ENCODE measurements at regions not wholly inside any gene's neighbourhood (a gene's known extent, or its start where the extent isn't known, plus 50 kb on each side); places are given as distances from the start of the nearest gene placed in this dataset.

- ATAC-seq (ENCODE audit: low read depth) (no peak), DNase-seq (no peak)
- Mint-ChIP-seq H3K27me3 (no peaks in the 10 kb centered on the region), H3K4me3 (no peak overlapping the region), H3K27ac (no peak overlapping the region), H3K9me3 (ENCODE audit: insufficient read depth) (peaks cover 2% of the 10 kb centered on the region), H3K4me1 (no peaks in the 10 kb centered on the region)
- peaks cover 0 to 19% (median 0%) of the 10 kb centered on the region in 3 donors for H3K9me3 ChIP-seq (ENCODE audit: control extremely low read depth in 1 of 3, control insufficient read depth in 2 of 3, insufficient read depth in 1 of 3, low read length in 2 of 3)
- H3K27me3 ChIP-seq (replicated peaks in 1 of 4; ENCODE audit: control extremely low read depth in 1 of 4, control insufficient read depth in 3 of 4, insufficient read depth in 4 of 4, low read length in 3 of 4): no peaks in the 10 kb centered on the region
- intact Hi-C loops (cut with micrococcal nuclease): no loop called here
- no peak overlapping the region for H2AFZ ChIP-seq (ENCODE audit: insufficient read depth, low read depth, low read length, poor library complexity, severe bottlenecking)
- no peaks in the 10 kb centered on the region for H4K20me1 ChIP-seq (ENCODE audit: control insufficient read depth, insufficient read depth, low read length, poor library complexity, severe bottlenecking)
- H3K36me3 ChIP-seq (replicated peaks in 1 of 2; ENCODE audit: control extremely low read depth in 1 of 2, control insufficient read depth in 1 of 2, extremely low read depth in 1 of 2, insufficient read depth in 2 of 2, low read length in 1 of 2): no peaks in the 10 kb centered on the region
- H3K4me3 ChIP-seq (ENCODE audit: control extremely low read depth in 1 of 5, extremely low read depth in 1 of 5, insufficient read depth in 1 of 5, low read depth in 2 of 5, low read length in 4 of 5): no peak overlapping the region
- ChIA-PET POLR2A (no interaction called here), CTCF (no interaction called here)
- no peak overlapping the region for H3K27ac ChIP-seq (ENCODE audit: low read length in 2 of 2)
- no peak overlapping the region for H3K9ac ChIP-seq (ENCODE audit: low read length)
- H3K4me1 ChIP-seq (ENCODE audit: control insufficient read depth in 2 of 2, insufficient read depth in 2 of 2, low read length in 2 of 2): no peaks in the 10 kb centered on the region
- TF ChIP-seq CTCF (IDR thresholded peaks at IDR 0.05) (no peak), EZH2 (IDR thresholded peaks at IDR 0.05; ENCODE audit: borderline replicate concordance, insufficient read depth, low read depth, low read length, poor library complexity, severe bottlenecking) (no peak)
- no peaks in the 10 kb centered on the region for H3K79me2 ChIP-seq (ENCODE audit: control insufficient read depth, insufficient read depth, low read length)
- H3K4me2 ChIP-seq (replicated peaks; ENCODE audit: low read depth, low read length, poor library complexity, severe bottlenecking): no peak overlapping the region
These were observed 365.2 kb downstream of the FAT4 start for GRCh38 chr4:125679989-125680388.

GRCh38 chr4:125681240-125681639, 366.5 kb downstream of the FAT4 start:
- no CpG with 5 or more reads among the region's 1 CpG for WGBS (ENCODE audit: insufficient coverage)
- Histone ChIP-seq H3K27ac (ENCODE audit: low read length in 2 of 2) (no peak overlapping the region), H3K9ac (ENCODE audit: low read length) (no peak overlapping the region), H3K36me3 (replicated peaks in 1 of 2; ENCODE audit: control extremely low read depth in 1 of 2, control insufficient read depth in 1 of 2, extremely low read depth in 1 of 2, insufficient read depth in 2 of 2, low read length in 1 of 2) (no peaks in the 10 kb centered on the region), H3K9me3 (ENCODE audit: control extremely low read depth in 1 of 3, control insufficient read depth in 2 of 3, insufficient read depth in 1 of 3, low read length in 2 of 3) (peaks cover 0 to 14% (median 0%) of the 10 kb centered on the region in 3 donors), H4K20me1 (ENCODE audit: control insufficient read depth, insufficient read depth, low read length, poor library complexity, severe bottlenecking) (no peaks in the 10 kb centered on the region), H3K4me1 (ENCODE audit: control insufficient read depth in 2 of 2, insufficient read depth in 2 of 2, low read length in 2 of 2) (no peaks in the 10 kb centered on the region), H3K4me2 (replicated peaks; ENCODE audit: low read depth, low read length, poor library complexity, severe bottlenecking) (no peak overlapping the region), H3K27me3 (replicated peaks in 1 of 4; ENCODE audit: control extremely low read depth in 1 of 4, control insufficient read depth in 3 of 4, insufficient read depth in 4 of 4, low read length in 3 of 4) (no peaks in the 10 kb centered on the region), H3K79me2 (ENCODE audit: control insufficient read depth, insufficient read depth, low read length) (no peaks in the 10 kb centered on the region), H3K4me3 (ENCODE audit: control extremely low read depth in 1 of 5, extremely low read depth in 1 of 5, insufficient read depth in 1 of 5, low read depth in 2 of 5, low read length in 4 of 5) (no peak overlapping the region), H2AFZ (ENCODE audit: insufficient read depth, low read depth, low read length, poor library complexity, severe bottlenecking) (no peak overlapping the region)
- TF ChIP-seq CTCF (IDR thresholded peaks at IDR 0.05) (no peak), EZH2 (IDR thresholded peaks at IDR 0.05; ENCODE audit: borderline replicate concordance, insufficient read depth, low read depth, low read length, poor library complexity, severe bottlenecking) (no peak)
- CTCF ChIA-PET: no interaction called here
- no peak overlapping the region for H3K27ac Mint-ChIP-seq
- H3K4me1 Mint-ChIP-seq: no peaks in the 10 kb centered on the region
- POLR2A ChIA-PET: no interaction called here
- no peak for ATAC-seq (ENCODE audit: low read depth)
- H3K27me3 Mint-ChIP-seq: no peaks in the 10 kb centered on the region
- H3K9me3 Mint-ChIP-seq (ENCODE audit: insufficient read depth): peaks cover 2% of the 10 kb centered on the region
- intact Hi-C loops (cut with micrococcal nuclease): no loop called here
- DNase-seq: no peak
- H3K4me3 Mint-ChIP-seq: no peak overlapping the region

All from B cell (primary cell).